ENCODE measurements at regions not wholly inside any gene's neighbourhood (a gene's known extent, or its start where the extent isn't known, plus 50 kb on each side); places are given as distances from the start of the nearest gene placed in this dataset.

- H3K36me3 ChIP-seq (ENCODE audit: control insufficient read depth, low read depth, low read length) = no peaks in the 10 kb centered on the region
- no peak overlapping the region for H3K9ac ChIP-seq (ENCODE audit: low read length)
- no peaks in the 10 kb centered on the region for H3K27me3 ChIP-seq (ENCODE audit: control insufficient read depth, insufficient read depth, low read length)
- peaks cover 5% of the 10 kb centered on the region for H3K9me3 ChIP-seq (ENCODE audit: control insufficient read depth, low read depth, low read length)
- no peak overlapping the region for H3K4me3 ChIP-seq (ENCODE audit: low read length)
- no peaks in the 10 kb centered on the region for H3K4me1 ChIP-seq (ENCODE audit: control insufficient read depth, low read depth, low read length)
- no peak overlapping the region for H3K27ac ChIP-seq (ENCODE audit: low read length)
Observed at GRCh38 chr2:16122556-16122955, 182.2 kb downstream of the MYCN start.

- H3K9me3 ChIP-seq (ENCODE audit: control insufficient read depth, low read depth, low read length) = peaks cover 5% of the 10 kb centered on the region
Observed at GRCh38 chr2:16121986-16122390, 181.6 kb downstream of the MYCN start.

GRCh38 chr2:16121231-16121985, 181.1 kb downstream of the MYCN start:
- Histone ChIP-seq H3K27me3 (ENCODE audit: control insufficient read depth, insufficient read depth, low read length) (no peaks in the 10 kb centered on the region), H3K4me3 (ENCODE audit: low read length) (no peak overlapping the region), H3K36me3 (ENCODE audit: control insufficient read depth, low read depth, low read length) (no peaks in the 10 kb centered on the region), H3K4me1 (ENCODE audit: control insufficient read depth, low read depth, low read length) (no peaks in the 10 kb centered on the region), H3K9me3 (ENCODE audit: control insufficient read depth, low read depth, low read length) (peaks cover 5% of the 10 kb centered on the region), H3K27ac (ENCODE audit: low read length) (no peak overlapping the region), H3K9ac (ENCODE audit: low read length) (no peak overlapping the region)

More at GRCh38 chr2:16121986-16122390, 181.6 kb downstream of the MYCN start:
- no peaks in the 10 kb centered on the region for H3K4me1 ChIP-seq (ENCODE audit: control insufficient read depth, low read depth, low read length)
- H3K27ac ChIP-seq (ENCODE audit: low read length) = no peak overlapping the region
- no peaks in the 10 kb centered on the region for H3K36me3 ChIP-seq (ENCODE audit: control insufficient read depth, low read depth, low read length)
- no peak overlapping the region for H3K4me3 ChIP-seq (ENCODE audit: low read length)
- H3K27me3 ChIP-seq (ENCODE audit: control insufficient read depth, insufficient read depth, low read length) = no peaks in the 10 kb centered on the region
- H3K9ac ChIP-seq (ENCODE audit: low read length) = no peak overlapping the region

DNA sequence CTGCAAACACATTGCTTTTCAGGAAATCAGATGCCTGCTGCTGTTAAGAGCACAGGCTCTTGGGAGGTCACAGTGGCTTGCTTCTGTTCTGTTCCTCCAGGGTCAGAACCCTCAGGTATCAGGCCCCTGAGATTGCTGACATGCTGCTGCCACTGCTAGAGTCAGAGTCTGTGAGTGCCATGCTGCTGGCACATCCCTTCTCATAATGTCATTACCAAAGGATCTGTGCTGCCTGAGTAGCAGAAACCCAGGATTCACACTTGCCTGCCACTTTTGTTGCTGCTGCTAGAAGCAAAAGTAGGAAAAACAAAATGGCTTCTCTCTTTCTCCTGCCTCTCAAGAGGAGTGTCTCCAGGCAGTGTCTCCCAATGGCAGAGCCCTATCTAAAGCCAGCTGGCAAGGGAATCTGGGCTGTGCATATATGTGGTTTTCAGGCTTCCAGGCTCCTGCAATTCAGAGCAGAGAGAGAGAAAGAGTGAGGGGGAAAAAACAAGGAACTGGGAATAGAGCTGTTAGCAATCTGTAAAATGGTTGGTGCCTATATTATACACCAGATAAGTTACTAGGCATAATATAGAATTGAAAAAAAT, 180.3 kb downstream of the MYCN start:
- Histone ChIP-seq H3K9ac (ENCODE audit: low read length) (no peak overlapping the region), H3K36me3 (ENCODE audit: control insufficient read depth, low read depth, low read length) (no peaks in the 10 kb centered on the region), H3K4me1 (ENCODE audit: control insufficient read depth, low read depth, low read length) (peaks cover 2% of the 10 kb centered on the region), H3K9me3 (ENCODE audit: control insufficient read depth, low read depth, low read length) (peaks cover 5% of the 10 kb centered on the region), H3K27me3 (ENCODE audit: control insufficient read depth, insufficient read depth, low read length) (no peaks in the 10 kb centered on the region), H3K4me3 (ENCODE audit: low read length) (no peak overlapping the region), H3K27ac (ENCODE audit: low read length) (no peak overlapping the region)

GRCh38 chr2:16119741-16120140, 179.4 kb downstream of the MYCN start:
- Histone ChIP-seq H3K4me1 (ENCODE audit: control insufficient read depth, low read depth, low read length) (peaks cover 12% of the 10 kb centered on the region), H3K27ac (ENCODE audit: low read length) (no peak overlapping the region), H3K9ac (ENCODE audit: low read length) (no peak overlapping the region), H3K27me3 (ENCODE audit: control insufficient read depth, insufficient read depth, low read length) (no peaks in the 10 kb centered on the region), H3K4me3 (ENCODE audit: low read length) (no peak overlapping the region), H3K9me3 (ENCODE audit: control insufficient read depth, low read depth, low read length) (peaks cover 5% of the 10 kb centered on the region), H3K36me3 (ENCODE audit: control insufficient read depth, low read depth, low read length) (no peaks in the 10 kb centered on the region)

DNA sequence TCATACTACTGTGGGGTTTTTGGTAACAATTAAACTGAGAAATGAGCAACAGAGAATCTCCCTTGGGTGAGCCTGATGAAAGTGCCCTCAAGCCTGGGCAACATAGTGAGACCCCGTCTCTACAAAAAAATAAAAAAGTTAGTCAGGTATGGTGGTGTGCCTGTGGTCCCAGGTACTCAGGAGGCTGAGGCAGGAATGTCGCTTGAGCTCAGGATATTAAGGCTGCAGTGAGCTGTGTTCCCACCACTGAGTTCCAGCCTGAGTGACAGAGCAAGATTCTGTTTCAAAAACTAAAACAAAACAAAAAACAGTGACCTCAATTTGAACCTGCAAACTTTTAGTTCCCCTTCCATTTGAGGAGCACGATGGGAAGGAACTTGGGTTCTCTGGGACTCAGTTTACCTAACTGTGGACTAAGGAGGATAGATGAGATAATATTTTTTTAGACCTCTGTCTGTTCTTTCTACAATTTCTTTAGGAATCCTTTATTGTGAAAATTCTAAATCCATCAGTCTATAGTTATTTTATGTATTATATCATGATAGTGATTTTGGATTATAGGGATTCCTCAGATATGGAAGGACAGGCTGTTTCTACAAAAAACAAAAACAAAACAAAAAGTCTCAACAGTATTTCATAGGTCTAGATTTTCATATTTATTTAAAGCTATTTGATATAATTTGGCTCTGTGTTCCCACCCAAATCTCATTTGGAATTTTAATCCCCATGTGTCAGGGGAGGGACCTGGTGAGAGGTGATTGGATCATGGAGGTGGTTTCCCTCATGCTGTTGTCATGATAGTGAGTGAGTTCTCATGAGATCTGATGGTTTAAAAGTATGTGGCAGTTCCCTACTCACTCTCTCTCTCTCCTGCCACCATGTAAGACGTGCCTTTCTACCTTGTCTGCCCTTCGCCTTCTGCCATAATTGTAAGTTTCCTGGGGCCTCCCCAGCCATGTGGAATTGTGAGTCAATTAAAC, 178.6 kb downstream of the MYCN start:
- no peak overlapping the region for H3K4me3 ChIP-seq (ENCODE audit: low read length)

GRCh38 chr2:16117791-16118610, 177.7 kb downstream of the MYCN start:
- H3K36me3 ChIP-seq (ENCODE audit: control insufficient read depth, low read depth, low read length) = no peaks in the 10 kb centered on the region

More for the DNA sequence above, 178.6 kb downstream of the MYCN start:
- Histone ChIP-seq H3K27ac (ENCODE audit: low read length) (no peak overlapping the region), H3K9me3 (ENCODE audit: control insufficient read depth, low read depth, low read length) (peaks cover 5% of the 10 kb centered on the region), H3K36me3 (ENCODE audit: control insufficient read depth, low read depth, low read length) (no peaks in the 10 kb centered on the region), H3K9ac (ENCODE audit: low read length) (no peak overlapping the region), H3K27me3 (ENCODE audit: control insufficient read depth, insufficient read depth, low read length) (no peaks in the 10 kb centered on the region), H3K4me1 (ENCODE audit: control insufficient read depth, low read depth, low read length) (peaks cover 12% of the 10 kb centered on the region)

DNA sequence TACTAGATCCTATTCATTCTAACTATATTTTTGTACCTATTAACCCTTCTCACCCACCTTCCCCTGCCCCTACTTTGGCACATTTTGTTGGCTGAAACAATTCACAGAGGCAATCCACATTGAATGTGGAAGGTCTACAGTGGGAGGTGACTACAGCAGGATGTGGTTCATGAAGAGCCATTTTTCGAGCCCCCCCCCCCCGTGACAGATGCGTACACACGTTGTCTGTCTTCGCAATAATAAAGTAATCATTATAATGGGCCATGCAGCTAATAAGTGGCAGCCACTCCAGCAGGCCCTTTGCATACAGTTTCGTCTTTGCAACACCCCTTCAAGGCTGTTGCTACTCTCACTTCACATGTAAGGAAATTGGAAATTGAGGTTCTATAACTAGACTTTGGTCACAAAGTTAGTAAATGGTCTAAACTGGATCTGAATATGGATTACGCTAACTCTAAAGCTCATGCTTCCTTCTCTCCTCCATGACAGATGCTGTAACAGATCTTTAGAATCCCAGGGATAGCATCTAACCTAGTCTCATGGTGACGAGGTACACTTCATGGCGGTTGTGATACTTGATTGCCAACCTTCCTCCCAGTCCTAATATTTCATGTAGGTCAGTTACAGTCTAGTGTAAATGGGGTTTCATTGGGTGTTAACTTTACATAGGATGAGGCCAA, 176.8 kb downstream of the MYCN start:
- Histone ChIP-seq H3K4me3 (ENCODE audit: low read length) (no peak overlapping the region), H3K36me3 (ENCODE audit: control insufficient read depth, low read depth, low read length) (no peaks in the 10 kb centered on the region), H3K9ac (ENCODE audit: low read length) (no peak overlapping the region), H3K4me1 (ENCODE audit: control insufficient read depth, low read depth, low read length) (peaks cover 12% of the 10 kb centered on the region), H3K9me3 (ENCODE audit: control insufficient read depth, low read depth, low read length) (peaks cover 5% of the 10 kb centered on the region), H3K27me3 (ENCODE audit: control insufficient read depth, insufficient read depth, low read length) (no peaks in the 10 kb centered on the region), H3K27ac (ENCODE audit: low read length) (no peak overlapping the region)

More at GRCh38 chr2:16117791-16118610, 177.7 kb downstream of the MYCN start:
- H3K27ac ChIP-seq (ENCODE audit: low read length) = no peak overlapping the region
- H3K27me3 ChIP-seq (ENCODE audit: control insufficient read depth, insufficient read depth, low read length) = no peaks in the 10 kb centered on the region
- no peak overlapping the region for H3K4me3 ChIP-seq (ENCODE audit: low read length)
- H3K9me3 ChIP-seq (ENCODE audit: control insufficient read depth, low read depth, low read length) = peaks cover 5% of the 10 kb centered on the region
- no peak overlapping the region for H3K9ac ChIP-seq (ENCODE audit: low read length)
- H3K4me1 ChIP-seq (ENCODE audit: control insufficient read depth, low read depth, low read length) = peaks cover 12% of the 10 kb centered on the region

DNA sequence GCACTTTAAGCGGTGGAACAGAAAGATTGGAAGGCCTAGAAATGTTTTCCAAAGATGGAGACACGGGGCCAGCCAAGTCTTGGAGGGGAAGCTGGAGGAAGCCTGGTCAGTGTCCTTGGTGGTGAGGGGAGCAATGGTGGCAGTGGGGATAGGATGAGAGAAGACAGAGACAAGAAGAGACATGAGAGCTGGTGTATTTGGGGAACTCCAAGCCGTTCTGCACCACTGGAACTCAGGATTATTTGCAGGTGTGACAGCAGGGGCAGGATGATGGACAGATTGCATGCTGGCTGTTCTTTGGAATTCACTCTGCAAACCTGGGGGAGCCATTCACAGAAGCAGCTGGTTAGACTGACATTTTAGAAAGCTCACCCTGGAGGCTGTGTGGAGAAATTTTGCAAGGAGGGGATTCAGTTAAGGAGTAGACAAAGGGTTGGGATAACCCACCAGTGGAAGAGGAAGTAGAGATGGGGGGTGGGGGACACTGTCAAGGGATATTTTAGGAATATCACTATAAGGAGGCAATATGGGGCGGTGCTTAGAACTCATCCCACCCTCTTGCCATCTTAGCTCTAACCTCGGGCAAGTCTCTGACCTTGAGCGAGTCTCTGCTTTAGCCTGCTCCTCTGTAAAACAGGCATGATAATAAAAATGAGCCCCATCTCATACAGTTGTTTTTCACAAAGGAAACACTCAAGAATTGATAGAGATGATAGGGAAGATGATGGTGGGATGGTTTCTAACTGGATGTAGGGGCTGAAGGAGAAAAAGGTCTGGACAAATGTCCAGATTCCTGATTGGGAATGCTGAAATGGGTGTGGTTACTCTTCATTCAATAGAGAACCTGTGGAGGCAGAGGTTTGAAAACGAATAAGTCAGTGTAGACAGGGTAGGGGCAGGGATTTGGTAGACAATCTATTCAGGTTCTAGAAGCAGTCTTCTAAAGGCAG, 175.8 kb downstream of the MYCN start:
- H3K27ac ChIP-seq (ENCODE audit: low read length) = no peak overlapping the region
- H3K36me3 ChIP-seq (ENCODE audit: control insufficient read depth, low read depth, low read length) = no peaks in the 10 kb centered on the region
- no peak overlapping the region for H3K4me3 ChIP-seq (ENCODE audit: low read length)
- H3K27me3 ChIP-seq (ENCODE audit: control insufficient read depth, insufficient read depth, low read length) = no peaks in the 10 kb centered on the region
- peaks cover 12% of the 10 kb centered on the region for H3K4me1 ChIP-seq (ENCODE audit: control insufficient read depth, low read depth, low read length)
- peaks cover under 1% of the 10 kb centered on the region for H3K9me3 ChIP-seq (ENCODE audit: control insufficient read depth, low read depth, low read length)
- H3K9ac ChIP-seq (ENCODE audit: low read length) = no peak overlapping the region

- no peak overlapping the region for H3K9ac ChIP-seq (ENCODE audit: low read length)
- no peaks in the 10 kb centered on the region for H3K9me3 ChIP-seq (ENCODE audit: control insufficient read depth, low read depth, low read length)
- no peaks in the 10 kb centered on the region for H3K27me3 ChIP-seq (ENCODE audit: control insufficient read depth, insufficient read depth, low read length)
- H3K36me3 ChIP-seq (ENCODE audit: control insufficient read depth, low read depth, low read length) = no peaks in the 10 kb centered on the region
- H3K4me1 ChIP-seq (ENCODE audit: control insufficient read depth, low read depth, low read length) = peaks cover 15% of the 10 kb centered on the region
- no peak overlapping the region for H3K27ac ChIP-seq (ENCODE audit: low read length)
- H3K4me3 ChIP-seq (ENCODE audit: low read length) = no peak overlapping the region
Observed at GRCh38 chr2:16115291-16115690, 174.9 kb downstream of the MYCN start.

Data from iPS-18a (cell line).